HEK293T (cell line): ENCODE measurements at regions not wholly inside any gene's neighbourhood (a gene's known extent, or its start where the extent isn't known, plus 50 kb on each side); places are given as distances from the start of the nearest gene placed in this dataset.

Experiments
- BHLHE40 ChIP-seq: fragments of 450-650 bp; IDR thresholded peaks from 2 replicates; pipeline ENCODE4 v1.6.1; 2016; ENCODE audit warnings: mild to moderate bottlenecking, moderate library complexity, borderline replicate concordance
- ELF4 ChIP-seq: fragments of 450-650 bp; IDR thresholded peaks from 2 replicates; pipeline ENCODE4 v1.6.1; 2017; ENCODE audit warnings: antibody characterized with exemption
- FOXM1 ChIP-seq: fragments of 450-650 bp; IDR thresholded peaks from 2 replicates; pipeline ENCODE4 v1.6.1; 2017; ENCODE audit warnings: mild to moderate bottlenecking, borderline replicate concordance
- TARDBP ChIP-seq: fragments of 450-650 bp; IDR thresholded peaks from 2 replicates; pipeline ENCODE4 v1.6.1; 2016

- TF ChIP-seq BHLHE40 (no peak), ELF4 (no peak), TARDBP (no peak), FOXM1 (no peak)
Measured at GRCh38 chr18:49682173-49682802, 120.4 kb downstream of the LIPG start.
